ENCODE measurements at regions not wholly inside any gene's neighbourhood (a gene's known extent, or its start where the extent isn't known, plus 50 kb on each side); places are given as distances from the start of the nearest gene placed in this dataset.

GRCh38 chr5:61689153-61689846 is 357.2 kb downstream of the ZSWIM6 start:
- DNase-seq = no peak

GRCh38 chr5:61697809-61698558 is 365.9 kb downstream of the ZSWIM6 start:
- DNase-seq = no peak

- DNase-seq = no peak
Observed at GRCh38 chr5:61701877-61702602, 370.0 kb downstream of the ZSWIM6 start.

GRCh38 chr5:61702784-61703183 is 370.7 kb downstream of the ZSWIM6 start:
- DNase-seq = no peak

- DNase-seq = no peak
Observed at GRCh38 chr5:61704289-61704688, 372.2 kb downstream of the ZSWIM6 start.

- DNase-seq = no peak
Observed at GRCh38 chr5:61706751-61707150, 374.7 kb downstream of the ZSWIM6 start.

- DNase-seq = no peak
Observed at GRCh38 chr5:61719124-61719523, 387.1 kb downstream of the ZSWIM6 start.

- no peak for DNase-seq
Observed at GRCh38 chr5:61720829-61721228, 388.8 kb downstream of the ZSWIM6 start.

- no peak for DNase-seq
Observed at GRCh38 chr5:61724102-61724501, 392.0 kb downstream of the ZSWIM6 start.

GRCh38 chr5:61728287-61728686 is 396.2 kb downstream of the ZSWIM6 start:
- DNase-seq = no peak

- DNase-seq = no peak
Observed at GRCh38 chr5:61730866-61731265, 398.8 kb downstream of the ZSWIM6 start.

- DNase-seq = no peak
Observed at GRCh38 chr5:61731267-61731945, 399.3 kb downstream of the ZSWIM6 start.

GRCh38 chr5:61731946-61732314 is 399.9 kb downstream of the ZSWIM6 start:
- no peak for DNase-seq

GRCh38 chr5:61732369-61732768 is 400.3 kb downstream of the ZSWIM6 start:
- DNase-seq = peak; percentile 45 to 61

- DNase-seq = peak in 1 of 2 donors; percentile 45
Observed at GRCh38 chr5:61732796-61733195, 400.7 kb downstream of the ZSWIM6 start.

- no peak for DNase-seq
Observed at GRCh38 chr5:61734001-61734400, 401.9 kb downstream of the ZSWIM6 start.

- DNase-seq = no peak
Observed at GRCh38 chr5:61734966-61735365, 402.9 kb downstream of the ZSWIM6 start.

GRCh38 chr5:61735531-61735930 is 403.5 kb downstream of the ZSWIM6 start:
- no peak for DNase-seq

GRCh38 chr5:61735995-61736394 is 403.9 kb downstream of the ZSWIM6 start:
- DNase-seq = no peak

- no peak for DNase-seq
Observed at GRCh38 chr5:61737301-61737963, 405.4 kb downstream of the ZSWIM6 start.

- no peak for DNase-seq
Observed at GRCh38 chr5:61737964-61738340, 405.9 kb downstream of the ZSWIM6 start.

- DNase-seq = no peak
Observed at GRCh38 chr5:61738446-61738845, 406.4 kb downstream of the ZSWIM6 start.

Data from hippocampal formation (tissue), 2 donors.